GM12878 (cell line): ENCODE measurements at regions not wholly inside any gene's neighbourhood (a gene's known extent, or its start where the extent isn't known, plus 50 kb on each side); places are given as distances from the start of the nearest gene placed in this dataset.
"Not testable (repeated sequence)": the region's sequence is repeated elsewhere in the genome, so short reads cannot be mapped to it uniquely, and the experiment has no call there.

Experiments used
- ATAC-seq: fragments of 200-7000 bp; cut with Tn5 transposase; 3 replicates; pipeline ENCODE4 v1.9.1; 2020; ENCODE audit warnings: mild to moderate bottlenecking, moderate library complexity
- BruUV-seq: library from RNA; stranded (reverse); fragments of 400-500 nt; replicated peaks from 2 replicates; lab custom pipeline; 2021; lab: Mats Ljungman, UMichigan
- CTCF ChIA-PET: fragments of 300-600 bp; sonication (Branson Sonifier 250); formaldehyde crosslinking; extraction: SDS; loops from one replicate; lab custom pipeline; 2021; ENCODE audit warnings: inconsistent platforms; lab: Yijun Ruan, JAX
- POLR2A ChIA-PET: fragments of 350-600 bp; formaldehyde crosslinking; extraction: SDS; loops from one replicate; lab custom pipeline; 2021; ENCODE audit warnings: inconsistent platforms; lab: Charles Lee
- RAD21 ChIA-PET: fragments of 300-600 bp; sonication (Branson Sonifier 250); formaldehyde crosslinking; loops from one replicate; lab custom pipeline; 2023; ENCODE audit warnings: antibody characterized with exemption; ENCODE audit not compliant: unreplicated experiment; lab: Charles Lee
- SMC1A ChIA-PET: fragments of 300-600 bp; sonication (Branson Sonifier 250); formaldehyde crosslinking; loops from one replicate; lab custom pipeline; 2023; ENCODE audit not compliant: unreplicated experiment, uncharacterized antibody; lab: Charles Lee
- DNase-seq: peaks from one replicate; pipeline ENCODE4 v3.0.0-alpha.2; 2011; ENCODE audit warnings: low read depth, low spot score
- FAIRE-seq: peaks from 3 replicates; lab custom pipeline; 2011; peaks lifted over from hg19 to GRCh38; lab: Jason Lieb, UNC
- H2AFZ ChIP-seq: 2 replicates; pipeline ENCODE4 v1.6.0; 2011; ENCODE audit warnings: low read depth, low read length, control low read depth; ENCODE audit not compliant: control insufficient read depth
- H3K27ac ChIP-seq: 2 replicates; pipeline ENCODE4 v1.5.1; 2011; ENCODE audit warnings: control low read depth; ENCODE audit not compliant: control insufficient read depth, insufficient read depth
- H3K27me3 ChIP-seq, 2 experiments: replicated peaks in 1 of 2; 2 replicates each; pipeline versions ENCODE4 v1.6.0 to v1.6.1; 2011; ENCODE audit warnings: low read length in 1 of 2; ENCODE audit not compliant: control insufficient read depth in 2 of 2, insufficient read depth in 2 of 2
- H3K36me3 ChIP-seq, 2 experiments: 2 replicates each; pipeline ENCODE4 v1.5.1; 2011; ENCODE audit warnings: low read length in 1 of 2; ENCODE audit not compliant: control insufficient read depth in 2 of 2, insufficient read depth in 2 of 2
- H3K4me1 ChIP-seq: 2 replicates; pipeline ENCODE4 v1.6.1; 2011; ENCODE audit warnings: mild to moderate bottlenecking, low read length, moderate library complexity, mixed read lengths; ENCODE audit not compliant: control insufficient read depth, insufficient read depth
- H3K4me2 ChIP-seq: 2 replicates; pipeline ENCODE4 v1.6.0; 2011; ENCODE audit warnings: control low read depth; ENCODE audit not compliant: control insufficient read depth, insufficient read depth
- H3K4me3 ChIP-seq: fragments of 200-600 bp; sonication (generic); 2 replicates; pipeline ENCODE4 v1.5.1; 2016
- H3K79me2 ChIP-seq: 2 replicates; pipeline ENCODE4 v1.6.0; 2011; ENCODE audit warnings: low read length; ENCODE audit not compliant: control insufficient read depth, insufficient read depth
- H3K9ac ChIP-seq: 2 replicates; pipeline ENCODE4 v1.8.0; 2011; ENCODE audit warnings: low read length, control low read depth, mixed read lengths; ENCODE audit not compliant: control insufficient read depth, insufficient read depth
- H3K9me3 ChIP-seq: replicated peaks from 3 replicates; pipeline ENCODE4 v1.5.1; 2011; ENCODE audit warnings: mild to moderate bottlenecking, low read length; ENCODE audit not compliant: control insufficient read depth, insufficient read depth
- H4K20me1 ChIP-seq: 2 replicates; pipeline ENCODE4 v1.6.0; 2011; ENCODE audit not compliant: control insufficient read depth, insufficient read depth
- WGBS: methylation state at CpG from one replicate; pipeline ENCODE4 v1.1.6; 2016; ENCODE audit warnings: low lambda C conversion rate; ENCODE audit not compliant: insufficient replicate concordance, insufficient coverage; ENCODE audit errors: missing lambda C conversion rate; 5-methylcytosine and 5-hydroxymethylcytosine counted together
- in situ Hi-C: fragments of 300-500 bp; cut with MboI; formaldehyde crosslinking; loops from 9 replicates; pipeline ENCODE4 v1.14.3; 2018; ENCODE audit warnings: mixed read lengths
- intact Hi-C: fragments of 100-400 bp; cut with micrococcal nuclease; formaldehyde crosslinking; loops from one replicate; pipeline ENCODE4 v1.14.2; 2022; ENCODE audit not compliant: unreplicated experiment
- TF ChIP-seq, protein P1 (sequence below): fragments of 450-650 bp; IDR thresholded peaks from 2 replicates; pipeline ENCODE4 v1.6.1; 2017; ENCODE audit warnings: mild to moderate bottlenecking
- TF ChIP-seq, protein P2 (sequence below): fragments of 450-650 bp; IDR thresholded peaks from 2 replicates; pipeline ENCODE4 v1.6.1; 2016; ENCODE audit warnings: mild to moderate bottlenecking

DNA sequence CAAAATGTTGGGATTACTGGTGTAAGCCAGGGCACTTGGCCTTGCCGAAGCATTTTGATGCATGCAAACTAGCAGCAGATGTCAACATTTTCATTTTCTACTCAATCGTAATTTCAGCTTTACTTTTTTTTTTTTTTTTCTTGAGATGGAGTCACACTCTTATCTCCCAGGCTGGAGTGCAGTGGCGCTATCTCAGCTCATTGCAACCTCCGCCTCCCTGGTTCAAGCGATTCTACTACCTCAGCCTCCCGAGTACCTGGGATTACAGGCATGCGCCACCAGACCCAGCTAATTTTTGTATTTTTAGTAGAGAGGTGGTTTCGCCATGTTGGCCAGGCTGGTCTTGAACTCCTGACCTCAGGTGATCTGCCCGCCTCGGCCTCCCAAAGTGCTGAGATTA, 373.3 kb upstream of the RGS6 start:
- FAIRE-seq, H3K9ac ChIP-seq, H3K4me3 ChIP-seq, H3K9me3 ChIP-seq, H3K4me2 ChIP-seq, H3K27me3 ChIP-seq, ATAC-seq, DNase-seq, H2AFZ ChIP-seq, H3K36me3 ChIP-seq, BruUV-seq, CTCF ChIA-PET, H4K20me1 ChIP-seq: not testable (repeated sequence)
- peaks cover 38% of the 10 kb centered on the region for H3K4me1 ChIP-seq
- H3K79me2 ChIP-seq, result peaks cover 41% of the 10 kb centered on the region
- TF ChIP-seq, protein P1, sequence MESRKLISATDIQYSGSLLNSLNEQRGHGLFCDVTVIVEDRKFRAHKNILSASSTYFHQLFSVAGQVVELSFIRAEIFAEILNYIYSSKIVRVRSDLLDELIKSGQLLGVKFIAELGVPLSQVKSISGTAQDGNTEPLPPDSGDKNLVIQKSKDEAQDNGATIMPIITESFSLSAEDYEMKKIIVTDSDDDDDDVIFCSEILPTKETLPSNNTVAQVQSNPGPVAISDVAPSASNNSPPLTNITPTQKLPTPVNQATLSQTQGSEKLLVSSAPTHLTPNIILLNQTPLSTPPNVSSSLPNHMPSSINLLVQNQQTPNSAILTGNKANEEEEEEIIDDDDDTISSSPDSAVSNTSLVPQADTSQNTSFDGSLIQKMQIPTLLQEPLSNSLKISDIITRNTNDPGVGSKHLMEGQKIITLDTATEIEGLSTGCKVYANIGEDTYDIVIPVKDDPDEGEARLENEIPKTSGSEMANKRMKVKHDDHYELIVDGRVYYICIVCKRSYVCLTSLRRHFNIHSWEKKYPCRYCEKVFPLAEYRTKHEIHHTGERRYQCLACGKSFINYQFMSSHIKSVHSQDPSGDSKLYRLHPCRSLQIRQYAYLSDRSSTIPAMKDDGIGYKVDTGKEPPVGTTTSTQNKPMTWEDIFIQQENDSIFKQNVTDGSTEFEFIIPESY, result peak; percentile 87
- TF ChIP-seq, protein P2, sequence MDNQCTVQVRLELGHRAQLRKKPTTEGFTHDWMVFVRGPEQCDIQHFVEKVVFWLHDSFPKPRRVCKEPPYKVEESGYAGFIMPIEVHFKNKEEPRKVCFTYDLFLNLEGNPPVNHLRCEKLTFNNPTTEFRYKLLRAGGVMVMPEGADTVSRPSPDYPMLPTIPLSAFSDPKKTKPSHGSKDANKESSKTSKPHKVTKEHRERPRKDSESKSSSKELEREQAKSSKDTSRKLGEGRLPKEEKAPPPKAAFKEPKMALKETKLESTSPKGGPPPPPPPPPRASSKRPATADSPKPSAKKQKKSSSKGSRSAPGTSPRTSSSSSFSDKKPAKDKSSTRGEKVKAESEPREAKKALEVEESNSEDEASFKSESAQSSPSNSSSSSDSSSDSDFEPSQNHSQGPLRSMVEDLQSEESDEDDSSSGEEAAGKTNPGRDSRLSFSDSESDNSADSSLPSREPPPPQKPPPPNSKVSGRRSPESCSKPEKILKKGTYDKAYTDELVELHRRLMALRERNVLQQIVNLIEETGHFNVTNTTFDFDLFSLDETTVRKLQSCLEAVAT, result peak; percentile 63; the same call in 1 of the 2 replicates
- ChIA-PET RAD21 (interaction anchor here (0.6 to 1.2 kb wide), 6 partner anchors 33 to 194 kb away, joined by 3 read pairs; no protein-coding TSS in a partner anchor), SMC1A (interaction anchor here (0.7 to 1.7 kb wide), 9 partner anchors 15 to 236 kb away, joined by 3 to 9 read pairs (median 4); no protein-coding TSS in a partner anchor), POLR2A (interaction anchor here (0.8 to 1.0 kb wide), 3 partner anchors 10 to 60 kb away, joined by 3 to 6 read pairs (median 3); no protein-coding TSS in a partner anchor)
- intact Hi-C loops (loop anchor here (5.0 to 10.0 kb wide), 2 partner anchors 58 to 414 kb away; no protein-coding TSS in a partner anchor), in situ Hi-C loops (loop anchor here (5.0 kb wide), 1 partner anchor 232 kb away; no protein-coding TSS in a partner anchor)
- WGBS, result 96% methylated on average over 10 of the region's 10 CpGs
- peak overlapping the region; percentile 3; the same call in 1 of the 2 replicates for H3K27ac ChIP-seq
